H9 (cell line): ENCODE measurements at regions not wholly inside any gene's neighbourhood (a gene's known extent, or its start where the extent isn't known, plus 50 kb on each side); places are given as distances from the start of the nearest gene placed in this dataset.

ENCODE experiments used
- DNase-seq: peaks from one replicate; pipeline ENCODE4 v3.0.0-alpha.2; 2017
- H2AFZ ChIP-seq: one replicate; pipeline ENCODE4 v1.6.1; 2013; ENCODE audit warnings: mild to moderate bottlenecking, low read length, control low read depth, moderate library complexity
- H2AK5ac ChIP-seq: 2 replicates; pipeline ENCODE4 v1.6.1; 2013; ENCODE audit warnings: low read length, control low read depth, mixed read lengths; ENCODE audit not compliant: insufficient read length
- H2BK120ac ChIP-seq: one replicate; pipeline ENCODE4 v1.6.1; 2013; ENCODE audit warnings: low read depth, mild to moderate bottlenecking, low read length, control low read depth, inconsistent platforms; ENCODE audit not compliant: poor library complexity, severe bottlenecking
- H2BK12ac ChIP-seq: 2 replicates; pipeline ENCODE4 v1.6.1; 2013; ENCODE audit warnings: low read length, control low read depth, mixed read lengths, low read depth; ENCODE audit not compliant: insufficient read length
- H2BK15ac ChIP-seq: 2 replicates; pipeline ENCODE4 v1.6.1; 2013; ENCODE audit warnings: low read depth, low read length, control low read depth
- H2BK20ac ChIP-seq: one replicate; pipeline ENCODE4 v1.6.1; 2013; ENCODE audit warnings: low read depth, mild to moderate bottlenecking, low read length, control low read depth, inconsistent platforms; ENCODE audit not compliant: poor library complexity, severe bottlenecking
- H2BK5ac ChIP-seq: 2 replicates; pipeline ENCODE4 v1.6.1; 2013; ENCODE audit warnings: low read length, control low read depth, mixed read lengths; ENCODE audit not compliant: insufficient read length
- H3K14ac ChIP-seq: 2 replicates; pipeline ENCODE4 v1.6.1; 2013; ENCODE audit warnings: low read length, control low read depth; ENCODE audit not compliant: insufficient read depth
- H3K18ac ChIP-seq: 2 replicates; pipeline ENCODE4 v1.6.1; 2013; ENCODE audit warnings: low read depth, mild to moderate bottlenecking, mixed read lengths, low read length, control low read depth; ENCODE audit not compliant: insufficient read length
- H3K23ac ChIP-seq: 2 replicates; pipeline ENCODE4 v1.6.1; 2013; ENCODE audit warnings: low read length, control low read depth, mixed read lengths, low read depth; ENCODE audit not compliant: insufficient read length
- H3K23me2 ChIP-seq: 2 replicates; pipeline ENCODE4 v1.6.1; 2013; ENCODE audit warnings: low read depth, mild to moderate bottlenecking, mixed read lengths, low read length, control low read depth; ENCODE audit not compliant: insufficient read length, poor library complexity, severe bottlenecking
- H3K27ac ChIP-seq: 2 replicates; pipeline ENCODE4 v1.5.1; 2013; ENCODE audit warnings: low read length, control low read depth, mixed read lengths, low read depth; ENCODE audit not compliant: insufficient read length
- H3K27me3 ChIP-seq: 2 replicates; pipeline ENCODE4 v1.6.1; 2013; ENCODE audit warnings: low read length, control low read depth, inconsistent platforms; ENCODE audit not compliant: insufficient read depth
- H3K4ac ChIP-seq: 2 replicates; pipeline ENCODE4 v1.6.1; 2013; ENCODE audit warnings: low read depth, mild to moderate bottlenecking, control low read depth, inconsistent platforms, low read length, moderate library complexity
- H3K4me1 ChIP-seq: 2 replicates; pipeline ENCODE4 v1.6.1; 2013; ENCODE audit warnings: low read length, control low read depth, inconsistent platforms; ENCODE audit not compliant: insufficient read depth
- H3K4me2 ChIP-seq: 2 replicates; pipeline ENCODE4 v1.6.1; 2013; ENCODE audit warnings: low read length, control low read depth, mixed read lengths; ENCODE audit not compliant: insufficient read length, insufficient read depth
- H3K56ac ChIP-seq: 2 replicates; pipeline ENCODE4 v1.6.1; 2013; ENCODE audit warnings: low read depth, mild to moderate bottlenecking, mixed read lengths, low read length, control low read depth; ENCODE audit not compliant: insufficient read length
- H3K79me1 ChIP-seq: 2 replicates; pipeline ENCODE4 v1.6.1; 2013; ENCODE audit warnings: low read depth, mild to moderate bottlenecking, moderate library complexity, low read length, control low read depth, inconsistent platforms; ENCODE audit not compliant: insufficient read depth, poor library complexity, severe bottlenecking
- H3K79me2 ChIP-seq: 2 replicates; pipeline ENCODE4 v1.6.1; 2013; ENCODE audit warnings: low read length, control low read depth, inconsistent platforms; ENCODE audit not compliant: insufficient read depth
- H3K9ac ChIP-seq: 2 replicates; pipeline ENCODE4 v1.6.1; 2013; ENCODE audit warnings: low read length, control low read depth, mixed read lengths; ENCODE audit not compliant: insufficient read length; ENCODE audit errors: extremely low read depth
- H3K9me3 ChIP-seq: one replicate; pipeline ENCODE4 v1.6.1; 2013; ENCODE audit warnings: low read depth, low read length, inconsistent platforms; ENCODE audit not compliant: control insufficient read depth
- H3T11ph ChIP-seq: one replicate; pipeline ENCODE4 v1.6.1; 2013; ENCODE audit warnings: mild to moderate bottlenecking, low read length, control low read depth, inconsistent platforms
- H4K20me1 ChIP-seq: one replicate; pipeline ENCODE4 v1.6.1; 2013; ENCODE audit not compliant: control insufficient read depth, insufficient read length, insufficient read depth
- H4K5ac ChIP-seq: 2 replicates; pipeline ENCODE4 v1.6.1; 2013; ENCODE audit warnings: low read depth, mild to moderate bottlenecking, mixed read lengths, low read length, control low read depth; ENCODE audit not compliant: insufficient read length
- H4K8ac ChIP-seq: replicated peaks from 2 replicates; pipeline ENCODE4 v1.6.1; 2013; ENCODE audit warnings: low read length, control low read depth, mixed read lengths, low read depth; ENCODE audit not compliant: insufficient read length
- H4K91ac ChIP-seq: 2 replicates; pipeline ENCODE4 v1.6.1; 2013; ENCODE audit warnings: low read depth, mild to moderate bottlenecking, moderate library complexity, mixed read lengths, low read length, control low read depth; ENCODE audit not compliant: insufficient read length
- H3K27ac Mint-ChIP-seq, 3 experiments: 2 replicates in 2 of 3; 3 replicates in 1 of 3; pipeline ENCODE4 v1.8.0; 2020 to 2021; ENCODE audit warnings: mixed read lengths in 3 of 3, mild to moderate bottlenecking in 1 of 3, moderate library complexity in 1 of 3
- H3K27me3 Mint-ChIP-seq: 2 replicates; pipeline ENCODE4 v1.8.0; 2021; ENCODE audit warnings: low read depth, mild to moderate bottlenecking, moderate library complexity, mixed read lengths
- H3K36me3 Mint-ChIP-seq, 3 experiments: 2 replicates in 2 of 3; 3 replicates in 1 of 3; pipeline ENCODE4 v1.8.0; 2020 to 2021; ENCODE audit warnings: low read depth in 3 of 3, mixed read lengths in 3 of 3; ENCODE audit not compliant: insufficient read depth in 1 of 3
- H3K4me1 Mint-ChIP-seq, 2 experiments: 2 replicates each; pipeline ENCODE4 v1.8.0; 2020; ENCODE audit warnings: mixed read lengths in 2 of 2
- H3K4me3 Mint-ChIP-seq, 2 experiments: 2 replicates in 1 of 2; 3 replicates in 1 of 2; pipeline ENCODE4 v1.8.0; 2020 to 2021; ENCODE audit warnings: mild to moderate bottlenecking in 2 of 2, mixed read lengths in 2 of 2, moderate library complexity in 1 of 2
- H3K9me3 Mint-ChIP-seq, 2 experiments: 2 replicates in 1 of 2; 3 replicates in 1 of 2; pipeline ENCODE4 v1.8.0; 2020; ENCODE audit warnings: mild to moderate bottlenecking in 2 of 2, mixed read lengths in 2 of 2, moderate library complexity in 1 of 2
- CTCF ChIP-seq: fragments of 200-600 bp; sonication (generic); conservative IDR thresholded peaks from 3 replicates; pipeline ENCODE4 v1.8.0; 2021; ENCODE audit warnings: antibody characterized with exemption, mild to moderate bottlenecking
- WGBS: extraction: QIAGEN DNeasy Blood & Tissue Kit; methylation state at CpG from one replicate; pipeline ENCODE4 v1.1.7; 2013; ENCODE audit warnings: missing lambda C conversion rate, low lambda C conversion rate, mixed read lengths; ENCODE audit not compliant: insufficient read length; ENCODE audit errors: extremely low coverage; 5-methylcytosine and 5-hydroxymethylcytosine counted together

GRCh38 chr12:18939051-18939450 lies 190.5 kb upstream of the PLEKHA5 start:
- H4K91ac ChIP-seq: no peak overlapping the region
- H3K9ac ChIP-seq: no peak overlapping the region
- TF ChIP-seq CTCF: no peak
- no peak overlapping the region for H2BK20ac ChIP-seq
- no peak overlapping the region for H3K4ac ChIP-seq
- H2AK5ac ChIP-seq: no peak overlapping the region
- H3K14ac ChIP-seq: no peak overlapping the region
- no peak overlapping the region for H2BK15ac ChIP-seq
- H3K56ac ChIP-seq: no peak overlapping the region
- no peak overlapping the region for H3T11ph ChIP-seq
- no peaks in the 10 kb centered on the region for H3K9me3 ChIP-seq
- H4K8ac ChIP-seq: no peak overlapping the region
- Mint-ChIP-seq H3K36me3 (peaks cover 0 to 4% (median 0%) of the 10 kb centered on the region in 3 experiments; a peak in 1 of 7 replicates), H3K27me3 (no peaks in the 10 kb centered on the region), H3K4me3 (no peak overlapping the region), H3K27ac (no peak overlapping the region), H3K4me1 (peaks cover 13 to 15% of the 10 kb centered on the region in 2 experiments), H3K9me3 (no peaks in the 10 kb centered on the region)
- DNase-seq: no peak
- H3K27me3 ChIP-seq: no peaks in the 10 kb centered on the region
- H3K23ac ChIP-seq: no peak overlapping the region
- no peak overlapping the region for H3K18ac ChIP-seq
- no peaks in the 10 kb centered on the region for H3K79me1 ChIP-seq
- H2BK5ac ChIP-seq: no peak overlapping the region
- no CpG with 5 or more reads among the region's 1 CpG for WGBS
- H3K23me2 ChIP-seq: no peaks in the 10 kb centered on the region
- no peak overlapping the region for H3K4me2 ChIP-seq
- no peaks in the 10 kb centered on the region for H3K79me2 ChIP-seq
- H3K27ac ChIP-seq: no peak overlapping the region
- H4K5ac ChIP-seq: no peak overlapping the region
- H2BK12ac ChIP-seq: no peak overlapping the region
- no peaks in the 10 kb centered on the region for H4K20me1 ChIP-seq
- no peak overlapping the region for H2BK120ac ChIP-seq
- H2AFZ ChIP-seq: no peak overlapping the region
- H3K4me1 ChIP-seq: no peaks in the 10 kb centered on the region
